Spleen (tissue), 7 donors: ENCODE measurements at regions not wholly inside any gene's neighbourhood (a gene's known extent, or its start where the extent isn't known, plus 50 kb on each side); places are given as distances from the start of the nearest gene placed in this dataset.

Source experiments
- CTCF ChIP-seq, 11 experiments: fragments of 200-600 bp in 7 of 11; fragments of 450-650 bp in 4 of 11; sonication (generic) in 4 of 11; IDR thresholded peaks in 8 of 11; conservative IDR thresholded peaks in 3 of 11; 1 replicate in 7 of 11; 2 replicates in 4 of 11; pipeline versions ENCODE4 v1.4.0 to v1.8.0; 2016 to 2021; ENCODE audit warnings: antibody characterized with exemption in 11 of 11, inconsistent platforms in 4 of 11, mild to moderate bottlenecking in 1 of 11
- POLR2A ChIP-seq, 3 donors: fragments of 450-650 bp; IDR thresholded peaks; one replicate each; pipeline ENCODE4 v1.5.1; 2017; ENCODE audit warnings: antibody characterized with exemption in 3 of 3, mild to moderate bottlenecking in 1 of 3
- POLR2AphosphoS5 ChIP-seq, 3 donors: sonication (generic); formaldehyde crosslinking; IDR thresholded peaks; one replicate each; pipeline ENCODE4 v1.5.1; 2017; ENCODE audit warnings: antibody characterized with exemption in 3 of 3
- donor health status: DM: no; HTN: no; CAD: no; lungs with moderate emphysema.
- donor health status: DM: no; HTN: no; CAD: no.
- donor health status: DM: no; HTN: no; CAD: no.

- TF ChIP-seq POLR2A (IDR thresholded peaks at IDR 0.05): no peak
- no peak for TF ChIP-seq CTCF (IDR thresholded peaks at IDR 0.05 in 8 of 11, conservative IDR thresholded peaks at IDR 0.05 in 3 of 11)
- no peak for TF ChIP-seq POLR2AphosphoS5 (IDR thresholded peaks at IDR 0.05)
These were observed 250.1 kb downstream of the ADGRD1 start for GRCh38 chr12:131203666-131204415.
